ENCODE measurements at regions not wholly inside any gene's neighbourhood (a gene's known extent, or its start where the extent isn't known, plus 50 kb on each side); places are given as distances from the start of the nearest gene placed in this dataset.

DNA sequence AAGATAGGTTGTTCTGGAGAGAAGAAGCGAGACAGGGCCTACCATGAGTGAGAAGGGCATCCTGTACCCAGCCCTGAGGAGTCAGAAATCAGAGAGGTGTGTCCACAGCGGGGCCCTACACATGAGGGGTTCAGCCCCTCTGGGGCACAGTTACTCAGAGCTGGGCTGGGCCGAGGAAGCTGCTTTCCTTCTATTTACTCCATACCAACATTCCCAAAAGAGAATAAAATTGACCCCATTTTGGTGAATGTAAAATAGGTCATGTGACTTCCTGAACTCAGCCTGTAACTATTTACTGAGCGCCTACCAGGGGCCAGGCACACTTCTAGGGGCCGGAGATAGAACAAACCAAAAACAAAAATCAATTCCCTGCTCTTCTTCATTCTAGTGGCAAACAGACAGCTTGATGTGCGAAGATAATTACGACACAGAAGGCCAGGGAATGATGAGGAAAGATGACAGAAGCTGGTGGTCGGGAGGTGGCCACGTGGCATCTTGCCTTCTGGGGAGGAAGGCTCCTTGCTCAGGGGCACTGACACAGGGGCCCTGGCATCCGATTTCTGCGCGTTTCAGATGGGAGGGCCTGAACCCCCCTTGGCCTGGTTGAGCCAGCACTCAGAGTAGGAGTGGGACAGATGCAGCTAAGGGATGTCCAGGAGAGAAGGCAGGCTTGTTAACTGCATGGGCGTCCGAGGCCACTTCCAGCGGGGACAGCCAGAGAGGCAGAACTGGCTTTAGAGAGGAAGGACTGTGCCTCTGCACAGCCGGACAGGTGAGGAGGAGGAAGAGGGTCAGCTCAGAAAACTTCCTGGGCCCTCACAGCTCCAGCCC lies 121.8 kb downstream of the NSG2 start:
- TF ChIP-seq, protein P1, sequence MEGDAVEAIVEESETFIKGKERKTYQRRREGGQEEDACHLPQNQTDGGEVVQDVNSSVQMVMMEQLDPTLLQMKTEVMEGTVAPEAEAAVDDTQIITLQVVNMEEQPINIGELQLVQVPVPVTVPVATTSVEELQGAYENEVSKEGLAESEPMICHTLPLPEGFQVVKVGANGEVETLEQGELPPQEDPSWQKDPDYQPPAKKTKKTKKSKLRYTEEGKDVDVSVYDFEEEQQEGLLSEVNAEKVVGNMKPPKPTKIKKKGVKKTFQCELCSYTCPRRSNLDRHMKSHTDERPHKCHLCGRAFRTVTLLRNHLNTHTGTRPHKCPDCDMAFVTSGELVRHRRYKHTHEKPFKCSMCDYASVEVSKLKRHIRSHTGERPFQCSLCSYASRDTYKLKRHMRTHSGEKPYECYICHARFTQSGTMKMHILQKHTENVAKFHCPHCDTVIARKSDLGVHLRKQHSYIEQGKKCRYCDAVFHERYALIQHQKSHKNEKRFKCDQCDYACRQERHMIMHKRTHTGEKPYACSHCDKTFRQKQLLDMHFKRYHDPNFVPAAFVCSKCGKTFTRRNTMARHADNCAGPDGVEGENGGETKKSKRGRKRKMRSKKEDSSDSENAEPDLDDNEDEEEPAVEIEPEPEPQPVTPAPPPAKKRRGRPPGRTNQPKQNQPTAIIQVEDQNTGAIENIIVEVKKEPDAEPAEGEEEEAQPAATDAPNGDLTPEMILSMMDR (IDR thresholded peaks at IDR 0.05 in 8 of 11, conservative IDR thresholded peaks at IDR 0.05 in 3 of 11): no peak
- no peak for TF ChIP-seq POLR2A (IDR thresholded peaks at IDR 0.05)
